ENCODE measurements at regions not wholly inside any gene's neighbourhood (a gene's known extent, or its start where the extent isn't known, plus 50 kb on each side); places are given as distances from the start of the nearest gene placed in this dataset.

GRCh38 chr2:193303464-193303863 is 1108.7 kb upstream of the TMEFF2 start:
- no peak overlapping the region for H3K4me3 ChIP-seq (ENCODE audit: low read depth, low read length)
- no peak for TF ChIP-seq CTCF (IDR thresholded peaks at IDR 0.05; ENCODE audit: borderline replicate concordance, insufficient read depth, low read depth, low read length)

GRCh38 chr2:193294371-193294770 is 1099.6 kb upstream of the TMEFF2 start:
- TF ChIP-seq CTCF (IDR thresholded peaks at IDR 0.05; ENCODE audit: borderline replicate concordance, insufficient read depth, low read depth, low read length): no peak

GRCh38 chr2:193279361-193279760 is 1084.6 kb upstream of the TMEFF2 start:
- no peak for TF ChIP-seq CTCF (IDR thresholded peaks at IDR 0.05; ENCODE audit: borderline replicate concordance, insufficient read depth, low read depth, low read length)
- H3K4me3 ChIP-seq (ENCODE audit: low read depth, low read length): no peak overlapping the region

More at GRCh38 chr2:193294371-193294770, 1099.6 kb upstream of the TMEFF2 start:
- no peak overlapping the region for H3K4me3 ChIP-seq (ENCODE audit: low read depth, low read length)

- TF ChIP-seq CTCF (IDR thresholded peaks at IDR 0.05; ENCODE audit: borderline replicate concordance, insufficient read depth, low read depth, low read length): no peak
- no peak overlapping the region for H3K4me3 ChIP-seq (ENCODE audit: low read depth, low read length)
Observed at GRCh38 chr2:193276988-193277387, 1082.3 kb upstream of the TMEFF2 start.

- TF ChIP-seq CTCF (IDR thresholded peaks at IDR 0.05; ENCODE audit: borderline replicate concordance, insufficient read depth, low read depth, low read length): no peak
- no peak overlapping the region for H3K4me3 ChIP-seq (ENCODE audit: low read depth, low read length)
Observed at GRCh38 chr2:193276560-193276959, 1081.8 kb upstream of the TMEFF2 start.

- no peak overlapping the region for H3K4me3 ChIP-seq (ENCODE audit: low read depth, low read length)
- TF ChIP-seq CTCF (IDR thresholded peaks at IDR 0.05; ENCODE audit: borderline replicate concordance, insufficient read depth, low read depth, low read length): no peak
Observed at GRCh38 chr2:193276069-193276468, 1081.3 kb upstream of the TMEFF2 start.

GRCh38 chr2:193272011-193272410 is 1077.3 kb upstream of the TMEFF2 start:
- no peak overlapping the region for H3K4me3 ChIP-seq (ENCODE audit: low read depth, low read length)
- no peak for TF ChIP-seq CTCF (IDR thresholded peaks at IDR 0.05; ENCODE audit: borderline replicate concordance, insufficient read depth, low read depth, low read length)
